AG08395 (cell line): ENCODE measurements at regions not wholly inside any gene's neighbourhood (a gene's known extent, or its start where the extent isn't known, plus 50 kb on each side); places are given as distances from the start of the nearest gene placed in this dataset.

Source experiments
- DNase-seq: peaks from one replicate; pipeline ENCODE4 v3.0.0; 2012; ENCODE audit warnings: mixed read lengths, low spot score

DNA sequence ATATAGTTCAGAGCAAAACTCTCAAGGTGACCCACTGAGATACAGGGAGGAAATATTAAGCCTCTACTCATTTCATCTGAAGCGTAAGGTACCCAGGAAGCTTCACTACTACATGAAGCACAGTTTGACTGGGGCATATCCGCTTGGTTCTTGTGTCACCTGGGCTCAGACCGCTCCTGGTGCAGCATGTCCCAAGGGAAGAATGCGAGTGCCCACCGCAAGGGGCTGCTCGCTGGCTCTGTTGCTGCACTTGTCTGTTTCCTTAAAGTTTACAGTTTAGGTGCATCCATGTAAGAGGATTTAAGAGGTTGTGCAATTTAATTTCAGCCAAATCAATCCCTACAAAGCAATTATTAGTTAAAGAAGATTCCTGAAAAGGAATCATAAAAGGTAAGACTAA lies 507.8 kb downstream of the FBXO15 start:
- DNase-seq, result no peak

DNA sequence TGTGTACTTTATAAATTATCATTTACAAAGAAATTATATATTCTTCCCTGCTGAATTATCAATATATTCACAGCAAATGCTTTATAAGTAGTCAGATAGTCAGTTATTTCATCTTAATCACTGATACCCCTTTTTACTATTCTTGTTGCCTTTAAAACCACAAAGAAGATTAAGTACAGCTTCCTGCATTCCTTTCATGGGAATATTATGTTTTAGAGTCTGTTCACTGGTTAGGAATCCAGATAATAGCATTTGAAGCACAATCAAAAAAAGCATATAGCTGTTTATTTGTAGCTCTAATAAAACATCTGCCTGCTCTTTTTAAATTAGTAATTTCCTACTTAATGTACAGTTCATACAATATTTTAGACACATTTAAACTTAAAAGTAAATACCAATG lies 508.9 kb downstream of the FBXO15 start:
- no peak for DNase-seq

DNA sequence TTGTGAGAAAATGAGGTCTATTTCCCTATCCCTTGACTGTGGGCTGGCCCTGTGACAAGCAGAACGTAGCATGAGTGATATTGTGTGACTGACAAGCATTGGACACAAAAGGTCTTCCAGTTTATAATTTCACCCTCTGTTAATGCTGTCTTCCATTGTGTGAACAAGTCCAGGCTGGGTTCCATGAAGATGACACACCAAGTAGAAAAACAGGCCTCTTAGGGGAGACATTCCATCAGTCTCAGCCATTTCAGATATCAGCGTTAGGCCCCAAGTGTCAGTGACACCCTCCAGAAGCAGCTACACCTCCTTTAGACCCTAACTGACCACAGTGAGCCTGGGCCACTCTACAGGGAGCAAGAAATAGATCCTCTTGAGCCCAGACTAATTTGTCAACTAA lies 511.3 kb downstream of the FBXO15 start:
- DNase-seq, result no peak

DNA sequence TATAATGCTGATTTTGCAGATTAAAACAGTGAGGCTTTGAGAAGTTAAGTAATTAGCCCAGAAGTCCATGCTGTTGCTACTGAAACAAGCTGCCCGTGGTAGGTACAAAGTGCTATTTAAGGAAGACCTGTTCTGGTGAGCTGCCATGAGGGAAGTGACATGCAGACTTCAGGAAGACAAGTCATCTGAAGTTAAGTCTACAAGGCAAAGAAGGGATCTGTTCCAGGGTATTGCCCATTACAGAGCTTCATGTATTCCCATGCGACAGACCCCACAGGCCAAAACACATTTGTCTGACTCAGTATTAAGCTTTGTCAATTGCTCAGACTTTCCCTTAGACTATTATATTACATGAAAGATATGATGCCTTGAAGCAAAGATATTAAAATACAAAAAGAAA lies 520.8 kb downstream of the FBXO15 start:
- no peak for DNase-seq

DNA sequence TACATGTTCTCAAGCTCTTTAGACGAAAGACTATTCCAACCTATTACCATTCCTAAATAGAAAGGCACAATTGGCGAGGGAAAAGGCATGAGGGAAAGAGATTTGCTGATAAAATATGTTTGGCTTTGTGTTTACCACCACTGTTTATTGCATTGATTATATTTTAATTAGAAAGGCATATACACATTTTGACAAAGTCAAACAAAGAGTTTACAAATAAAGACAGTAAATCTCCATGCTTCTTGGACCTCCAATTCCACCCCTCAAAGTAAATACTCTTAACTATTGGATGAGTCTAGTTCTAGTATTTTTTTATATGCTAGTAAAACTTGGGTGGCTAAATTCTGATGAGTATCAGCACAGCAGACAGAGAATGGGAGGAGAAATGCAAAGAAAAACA lies 521.4 kb downstream of the FBXO15 start:
- DNase-seq, result no peak

DNA sequence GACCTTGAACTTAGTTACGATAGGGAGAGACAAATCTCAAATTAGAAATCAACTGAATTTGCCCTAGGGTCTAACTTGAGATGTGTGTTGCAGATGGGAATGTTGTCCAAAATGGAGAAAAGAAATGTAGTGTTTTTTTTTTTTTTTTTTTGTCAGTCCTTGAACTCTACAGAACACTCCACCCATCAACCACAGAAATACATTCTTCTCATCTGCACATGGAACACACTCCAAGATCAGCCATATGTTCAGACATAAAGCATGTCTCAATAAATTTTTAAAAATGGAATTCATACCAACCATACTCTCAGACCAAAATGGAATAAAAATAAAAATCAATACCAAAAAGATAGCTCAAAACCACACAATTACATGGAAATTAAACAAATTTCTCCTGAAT lies 526.5 kb downstream of the FBXO15 start:
- DNase-seq, result no peak

DNA sequence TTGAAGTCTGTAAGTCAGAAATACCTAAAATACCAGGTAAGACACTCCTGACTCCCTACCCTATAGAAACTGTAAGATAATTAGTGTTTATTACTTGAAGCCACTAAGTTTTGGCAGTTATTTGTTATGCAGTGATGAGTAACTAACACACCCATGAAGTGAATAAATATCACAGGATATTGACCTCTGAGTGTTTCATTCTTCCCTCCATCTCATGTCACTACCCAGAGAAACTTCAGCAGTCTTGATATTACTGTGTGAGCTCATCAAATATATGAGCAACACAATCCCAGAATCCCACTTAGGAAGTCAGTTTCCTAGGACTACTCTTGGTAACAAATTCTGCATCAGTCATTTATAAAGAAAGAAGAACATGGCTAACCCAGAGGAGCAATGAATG lies 529.7 kb downstream of the FBXO15 start:
- DNase-seq, result no peak

DNA sequence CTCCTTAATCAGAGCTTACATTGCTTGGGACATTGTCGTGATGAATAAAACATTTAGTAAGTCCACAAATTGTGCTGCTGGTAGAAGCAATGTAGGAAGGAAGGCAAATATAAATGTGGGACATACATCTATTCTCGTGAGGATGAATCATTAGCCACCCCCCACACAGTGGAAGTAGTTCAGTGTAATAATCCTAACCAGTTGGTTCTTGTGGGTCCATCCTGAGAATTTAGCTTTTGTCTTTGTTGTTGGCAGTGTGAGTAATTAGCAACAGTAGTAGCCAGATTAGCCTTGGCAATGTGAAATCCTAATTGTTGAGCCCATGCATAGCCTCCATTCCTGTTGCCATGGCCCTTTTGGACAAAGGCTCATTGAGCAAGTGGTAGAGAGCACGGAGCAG lies 532.1 kb downstream of the FBXO15 start:
- DNase-seq, result no peak

DNA sequence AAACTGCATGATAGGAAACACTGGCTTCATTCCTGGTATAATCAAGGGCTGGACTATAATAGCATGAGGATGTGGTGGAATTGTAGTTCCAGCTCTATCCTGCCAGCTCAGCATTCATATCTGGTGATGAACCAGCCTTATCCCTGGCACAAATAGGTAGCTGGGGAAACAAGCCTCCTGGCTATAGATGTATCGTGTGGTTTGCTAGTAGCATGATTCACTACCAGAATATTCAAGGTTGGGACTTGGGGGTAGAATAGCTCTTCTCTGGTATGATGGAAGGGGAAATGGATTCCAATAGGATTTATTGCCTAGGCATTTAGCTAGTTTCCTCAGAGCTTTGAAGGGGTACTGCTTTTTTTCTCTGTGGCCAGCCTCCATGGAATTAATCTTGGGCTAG lies 532.8 kb downstream of the FBXO15 start:
- peak; percentile 20 for DNase-seq

DNA sequence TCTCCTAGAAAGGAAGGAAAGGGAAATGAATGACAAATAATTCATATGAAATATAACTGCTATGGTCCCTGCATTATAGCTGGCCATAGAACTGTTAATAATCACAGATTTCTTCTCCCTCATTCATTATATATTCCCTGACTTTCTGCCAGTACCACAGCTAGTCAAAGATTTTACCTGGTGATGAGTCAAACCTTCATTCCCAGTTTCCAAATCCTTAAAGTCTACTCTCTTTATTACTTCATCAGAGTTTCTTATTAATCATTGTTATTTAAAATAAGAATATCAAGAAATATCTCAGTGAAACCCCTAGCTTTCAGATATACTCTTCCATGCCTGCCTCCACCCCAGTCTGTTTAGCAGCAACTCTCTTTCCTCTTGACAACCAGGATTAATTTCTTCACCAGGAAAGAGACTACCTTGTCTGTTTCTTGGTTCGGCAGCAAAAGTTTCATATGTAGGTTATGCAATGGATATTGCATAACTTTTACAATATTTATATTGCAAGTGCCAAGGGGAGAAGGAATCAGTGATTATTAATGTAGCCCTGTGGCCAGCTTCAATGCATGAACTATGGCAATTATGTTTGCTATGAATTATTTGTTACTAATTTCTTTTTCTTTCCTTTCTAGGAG lies 533.8 kb downstream of the FBXO15 start:
- DNase-seq, result no peak

DNA sequence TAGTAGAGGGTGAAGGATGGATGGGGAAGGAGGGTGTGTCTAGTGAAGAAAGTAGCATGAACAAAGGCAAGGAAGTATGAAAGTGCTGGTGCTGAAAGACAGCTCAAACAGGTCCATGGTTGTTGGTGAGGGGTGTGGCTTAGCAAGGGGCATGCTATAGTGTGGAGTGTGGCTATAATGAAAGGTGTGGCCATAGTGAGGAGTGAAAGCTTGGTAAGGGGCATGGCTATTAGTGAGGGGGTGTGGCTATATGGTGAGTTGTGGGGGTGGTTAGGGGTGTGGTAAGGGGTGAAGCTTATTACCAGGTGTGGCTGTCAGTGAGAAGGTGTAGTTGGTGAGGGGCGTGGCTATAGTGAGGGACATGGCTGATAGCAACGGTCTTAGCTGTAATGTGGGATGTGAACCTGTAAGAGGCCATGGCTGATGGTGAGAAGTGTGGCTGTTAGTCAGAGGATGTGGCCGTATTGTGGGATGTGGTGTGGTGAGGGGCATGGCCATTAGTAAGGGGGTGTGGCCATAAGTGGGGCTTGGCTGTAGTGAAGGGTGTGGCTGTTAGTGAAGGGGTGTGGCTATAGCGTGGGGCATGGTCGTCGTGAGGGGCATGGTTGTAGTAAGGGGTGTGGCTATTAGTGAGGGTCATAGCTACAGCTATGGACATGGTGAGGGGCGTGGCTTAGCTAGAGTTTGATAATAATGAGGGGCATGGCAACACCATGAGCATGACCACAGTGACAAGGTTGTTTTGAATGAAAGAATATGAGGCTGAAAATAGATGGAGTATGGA lies 549.6 kb downstream of the FBXO15 start:
- DNase-seq, result no peak

DNA sequence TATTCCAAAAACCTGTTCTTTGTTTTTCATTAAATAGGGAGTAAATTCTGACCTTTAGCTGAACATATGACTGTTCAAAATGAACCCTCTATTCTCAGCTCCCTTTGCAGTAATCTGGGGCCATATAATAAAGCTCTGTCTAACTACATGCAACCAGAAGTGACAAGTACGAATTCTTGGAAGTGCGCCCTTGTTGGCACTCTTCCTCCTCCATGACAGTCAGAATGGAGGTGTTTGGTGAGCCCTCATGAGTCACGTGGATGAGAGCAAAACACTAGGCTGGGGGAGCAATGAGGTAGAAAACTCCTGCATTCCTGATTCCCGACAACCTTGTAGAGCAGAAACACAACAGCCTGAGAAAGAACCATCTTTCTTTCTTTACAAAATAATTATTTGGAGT lies 552.9 kb downstream of the FBXO15 start:
- DNase-seq, result no peak

DNA sequence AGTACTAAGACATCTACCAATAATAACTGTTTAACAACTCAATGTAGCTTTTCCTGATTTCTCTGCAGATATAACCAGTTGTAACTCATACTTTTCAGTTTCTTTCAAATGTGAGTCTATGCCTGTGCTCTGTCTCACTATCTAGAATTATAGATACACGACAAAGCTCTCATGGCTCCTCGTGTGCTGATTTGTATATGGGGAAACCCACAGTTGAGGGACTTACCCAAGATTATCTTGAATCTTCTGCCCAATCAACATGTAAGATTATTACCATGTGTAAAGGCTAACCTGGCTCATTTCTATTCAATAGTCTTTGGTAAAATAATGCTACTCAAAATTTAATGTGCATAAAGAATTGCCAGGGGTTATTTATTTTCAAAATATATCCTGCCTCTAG lies 554.4 kb downstream of the FBXO15 start:
- no peak for DNase-seq

DNA sequence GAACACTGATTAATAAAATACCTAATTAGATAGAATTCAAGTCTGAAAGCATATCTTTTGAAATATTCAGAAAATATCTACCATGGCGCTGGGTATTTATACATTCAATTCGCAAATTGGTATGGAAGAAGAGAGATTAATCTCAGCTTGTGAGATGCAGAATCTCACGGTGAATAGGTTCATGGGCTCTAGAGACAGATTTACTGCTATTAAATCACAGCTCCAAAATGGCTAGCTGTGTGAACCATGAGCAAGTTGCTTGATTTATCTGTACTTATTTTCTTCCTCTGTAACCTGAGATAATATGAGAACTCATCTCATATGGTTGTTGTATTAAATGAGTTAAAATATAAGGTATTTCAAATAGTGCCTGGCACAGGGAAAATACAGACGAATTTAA lies 556.7 kb downstream of the FBXO15 start:
- DNase-seq, result no peak

DNA sequence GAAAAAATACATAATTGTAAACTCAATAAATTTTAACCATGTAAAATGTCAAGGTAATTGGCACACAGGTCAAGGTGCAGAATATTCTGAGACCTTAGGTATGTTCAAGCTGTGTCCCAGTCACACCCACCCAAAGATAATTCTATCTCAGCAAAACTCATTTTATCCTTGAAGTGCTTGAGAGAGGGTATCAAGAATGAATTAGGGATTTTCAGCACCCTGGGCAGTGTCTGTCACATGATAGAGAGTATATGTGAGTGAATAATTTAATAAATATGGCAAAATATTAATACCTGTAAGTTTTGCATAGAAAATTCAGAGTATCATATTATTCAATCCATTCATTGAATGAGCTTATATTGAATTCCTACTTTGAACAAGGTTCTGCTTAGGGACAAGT lies 567.9 kb downstream of the FBXO15 start:
- DNase-seq, result no peak

DNA sequence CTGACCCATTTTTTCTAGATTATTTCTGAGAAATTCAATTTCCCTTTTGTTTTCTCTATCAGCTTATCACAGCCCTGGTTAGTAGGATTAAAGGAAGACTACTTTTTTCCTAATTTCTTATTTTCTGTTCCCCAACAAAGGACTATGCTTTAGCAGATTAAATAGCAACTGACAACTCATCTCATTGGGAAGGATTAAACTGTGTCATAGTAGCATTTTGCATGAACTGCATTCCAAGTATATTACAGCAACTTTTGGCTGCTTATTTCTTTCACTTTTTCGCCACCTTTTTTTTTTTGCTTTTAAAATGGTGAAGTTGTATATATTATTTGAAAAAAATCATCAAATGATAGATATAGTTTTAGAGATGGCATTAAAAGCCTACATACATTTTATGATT lies 570.3 kb downstream of the FBXO15 start:
- no peak for DNase-seq

DNA sequence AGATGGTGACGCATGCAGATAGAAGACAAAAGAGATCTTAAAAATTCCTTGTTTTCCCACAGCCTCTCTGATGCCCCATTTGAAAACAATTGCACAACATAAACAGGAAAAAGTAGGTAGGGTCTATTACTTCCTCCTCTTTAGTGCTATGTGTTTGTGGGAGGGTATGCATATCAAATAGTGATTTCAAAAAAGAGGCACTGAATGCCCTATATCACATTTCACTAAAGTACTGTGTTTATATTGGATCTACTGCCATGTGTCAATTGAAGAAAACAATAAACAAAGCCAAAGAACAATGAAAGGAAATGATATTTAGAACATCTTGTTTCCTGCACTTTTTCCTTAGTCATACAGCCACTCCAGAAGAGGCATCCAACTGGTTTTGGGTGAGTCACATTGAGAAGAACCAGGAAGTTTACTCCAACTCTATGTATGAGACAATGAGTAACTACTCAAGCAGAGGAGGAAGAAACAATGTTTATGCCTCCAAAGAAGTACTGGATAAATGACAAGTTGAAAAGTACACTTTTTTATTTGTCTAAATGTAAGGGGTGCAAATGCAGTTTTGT lies 583.6 kb downstream of the FBXO15 start:
- DNase-seq, result no peak

DNA sequence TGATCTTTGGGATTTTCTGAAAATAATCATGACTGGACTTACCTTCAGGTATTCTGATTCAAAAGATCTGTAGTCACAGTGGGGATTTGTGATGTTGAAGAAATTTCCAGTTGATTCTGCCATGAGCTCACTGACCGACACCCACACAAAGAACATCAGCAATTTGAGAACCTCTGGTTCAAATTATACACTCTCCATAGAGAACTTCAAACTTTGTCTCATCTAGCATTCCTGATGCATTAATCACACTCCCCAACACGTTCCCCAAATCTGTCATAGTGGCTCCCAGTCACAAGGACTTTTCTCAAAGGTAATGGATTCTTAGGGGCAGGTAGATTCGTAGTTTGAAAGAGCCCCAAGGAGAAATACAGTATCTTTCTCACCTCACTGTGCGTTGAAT lies 584.3 kb downstream of the FBXO15 start:
- DNase-seq, result no peak

DNA sequence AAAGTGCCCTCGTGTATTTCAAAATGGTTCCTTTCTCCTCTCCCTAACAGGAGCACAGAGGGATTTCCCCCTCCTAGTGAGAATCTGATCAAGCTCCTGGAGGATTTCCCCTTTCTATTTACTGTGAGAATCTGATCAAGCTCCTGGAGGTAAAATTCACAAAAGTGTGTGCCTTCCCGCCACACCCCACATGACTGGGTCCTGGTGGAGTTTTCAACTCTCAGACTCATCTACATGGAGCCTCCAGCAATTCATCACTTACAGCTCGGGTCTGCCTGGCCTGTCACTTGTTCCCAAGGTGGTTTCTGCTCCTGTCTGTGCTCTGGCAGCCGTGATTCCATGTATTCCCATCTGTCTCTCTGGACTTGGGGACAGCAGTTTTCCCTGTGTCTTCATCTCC lies 590.7 kb downstream of the FBXO15 start:
- DNase-seq, result no peak

DNA sequence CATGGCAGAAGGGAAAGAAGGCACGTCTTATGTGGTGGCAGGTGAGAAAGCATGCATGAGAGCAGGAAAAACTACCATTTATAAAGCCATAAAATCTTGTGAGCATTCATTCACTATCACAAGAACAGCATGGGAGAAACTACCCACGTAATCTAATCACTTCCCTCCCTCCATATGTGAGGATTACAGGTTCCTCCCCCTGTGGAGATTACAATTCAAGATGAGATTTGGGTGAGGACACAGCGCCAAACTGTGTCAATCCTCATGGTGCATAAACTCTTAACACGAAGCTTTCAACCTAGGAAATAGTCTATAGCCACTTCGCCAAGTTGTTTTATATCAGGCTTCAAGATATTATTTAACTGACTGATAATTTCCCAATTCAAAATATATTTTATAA lies 595.5 kb downstream of the FBXO15 start:
- DNase-seq, result no peak

DNA sequence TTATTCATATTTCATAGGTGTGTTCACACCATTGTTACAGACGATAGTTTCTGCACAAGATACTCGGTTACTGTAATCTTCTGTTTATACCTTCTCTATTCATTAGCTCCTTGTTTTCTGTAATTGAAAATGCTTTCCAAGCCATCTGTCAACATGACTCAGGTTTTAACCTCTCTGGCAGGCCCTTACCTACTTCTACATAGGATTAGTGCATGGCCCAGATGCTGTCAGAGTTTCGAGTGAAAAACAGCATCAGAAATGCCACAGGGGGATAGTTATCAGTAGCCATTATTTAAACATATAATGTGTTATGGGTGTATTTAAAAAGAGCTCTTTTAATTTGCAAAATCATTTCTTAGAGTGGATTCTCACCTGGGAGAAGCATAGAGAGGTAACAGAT lies 596.4 kb downstream of the FBXO15 start:
- DNase-seq, result no peak

DNA sequence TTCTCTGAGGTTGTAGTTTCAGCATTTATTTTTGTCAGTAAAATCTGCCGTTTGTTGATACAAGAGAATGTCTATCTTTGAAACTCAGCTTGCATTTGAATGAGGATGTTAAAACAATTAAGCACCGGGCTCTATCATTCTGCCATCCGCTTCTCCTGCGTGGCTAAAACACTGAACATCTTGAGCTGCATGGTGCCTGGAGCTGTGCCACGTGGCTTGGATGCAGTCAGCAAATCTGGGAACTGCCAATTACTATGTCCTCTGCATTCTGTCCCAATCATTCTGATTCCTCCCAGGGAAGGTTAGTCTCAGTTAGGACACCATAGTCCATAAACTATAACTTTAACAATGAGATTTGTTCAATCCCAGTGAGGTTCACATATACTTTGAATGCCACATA lies 598.4 kb downstream of the FBXO15 start:
- DNase-seq, result no peak

DNA sequence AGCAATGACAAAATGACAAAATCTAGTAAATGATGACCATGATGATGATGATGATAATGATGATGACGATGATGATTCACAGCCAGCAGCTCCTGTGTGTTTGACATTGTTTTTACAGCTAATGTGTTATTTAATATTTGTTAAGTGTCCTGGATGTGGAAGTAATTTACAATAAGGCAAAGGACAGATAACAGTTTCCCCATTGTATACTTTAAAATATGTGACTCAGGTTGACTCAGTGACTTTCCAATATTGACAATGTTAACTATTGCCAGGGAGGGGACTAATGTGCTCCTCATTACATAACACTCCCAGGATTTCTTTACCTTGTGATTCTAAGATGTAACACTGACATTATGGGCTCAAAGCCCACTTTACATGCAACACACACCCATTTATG lies 602.2 kb downstream of the FBXO15 start:
- no peak for DNase-seq

DNA sequence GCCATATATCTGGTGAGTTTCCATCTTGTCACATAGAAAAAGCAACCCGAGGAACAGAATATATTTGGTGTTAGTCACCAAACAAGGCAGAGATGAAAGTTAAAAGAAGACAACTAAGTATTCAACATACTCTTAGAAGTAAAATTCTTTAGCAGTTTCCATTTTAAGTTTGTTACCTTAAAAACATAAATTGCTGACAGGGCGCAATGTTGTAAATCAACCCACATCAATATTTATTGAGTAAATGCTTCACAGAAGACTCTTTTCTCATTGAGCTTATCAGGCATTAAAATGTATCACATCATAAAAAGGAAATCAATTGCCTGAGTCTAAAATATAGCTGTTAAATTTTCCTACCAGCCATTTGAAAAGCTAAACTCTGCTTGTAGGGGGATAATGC lies 603.0 kb downstream of the FBXO15 start:
- DNase-seq, result no peak
